WTC11 (cell line): ENCODE measurements at regions not wholly inside any gene's neighbourhood (a gene's known extent, or its start where the extent isn't known, plus 50 kb on each side); places are given as distances from the start of the nearest gene placed in this dataset.

ENCODE experiments used
- ATAC-seq: fragments of 200-7000 bp; cut with Tn5 transposase; 2 replicates; pipeline ENCODE4 v1.10.0; 2021; ENCODE audit warnings: mild to moderate bottlenecking, moderate library complexity
- CTCF ChIA-PET: fragments of 300-600 bp; sonication (Branson Sonifier 250); formaldehyde crosslinking; loops from one replicate; lab custom pipeline; 2021; ENCODE audit warnings: antibody characterized with exemption; lab: Charles Lee
- POLR2A ChIA-PET: fragments of 350-600 bp; sonication (Branson Sonifier 250); formaldehyde crosslinking; loops from one replicate; lab custom pipeline; 2021; ENCODE audit warnings: antibody characterized with exemption; lab: Charles Lee
- DNase-seq: peaks from one replicate; pipeline ENCODE4 v3.0.0; 2021; ENCODE audit warnings: low spot score
- H3K27ac Mint-ChIP-seq: 2 replicates; pipeline ENCODE4 v1.8.0; 2021; ENCODE audit warnings: mixed read lengths
- H3K27me3 Mint-ChIP-seq: 2 replicates; pipeline ENCODE4 v1.8.0; 2021; ENCODE audit warnings: low read depth, mild to moderate bottlenecking, moderate library complexity, mixed read lengths
- H3K36me3 Mint-ChIP-seq: 2 replicates; pipeline ENCODE4 v1.8.0; 2021; ENCODE audit warnings: mixed read lengths
- H3K4me1 Mint-ChIP-seq: 2 replicates; pipeline ENCODE4 v1.8.0; 2022; ENCODE audit warnings: mixed read lengths
- H3K4me3 Mint-ChIP-seq: 2 replicates; pipeline ENCODE4 v1.8.0; 2021; ENCODE audit warnings: mild to moderate bottlenecking, moderate library complexity, mixed read lengths
- H3K9me3 Mint-ChIP-seq: 2 replicates; pipeline ENCODE4 v1.8.0; 2021; ENCODE audit warnings: mixed read lengths
- AR ChIP-seq: fragments of 250-450 bp; sonication (Bioruptor Pico); IDR thresholded peaks from 2 replicates; pipeline ENCODE4 v1.9.0; 2021; ENCODE audit warnings: mild to moderate bottlenecking
- ATF3 ChIP-seq: sonication (generic); formaldehyde crosslinking; conservative IDR thresholded peaks from 2 replicates; pipeline ENCODE4 v1.8.1; 2022; ENCODE audit warnings: mild to moderate bottlenecking, missing genetic modification reagents
- CBFB ChIP-seq: sonication (generic); formaldehyde crosslinking; IDR thresholded peaks from 2 replicates; pipeline ENCODE4 v1.8.1; 2022; ENCODE audit warnings: mild to moderate bottlenecking, low read depth, missing genetic modification reagents
- ERG ChIP-seq: fragments of 250-450 bp; sonication (Bioruptor Pico); IDR thresholded peaks from 2 replicates; pipeline ENCODE4 v1.8.0; 2021; ENCODE audit warnings: mild to moderate bottlenecking
- HMGA2 ChIP-seq: fragments of 250-450 bp; sonication (Bioruptor Pico); IDR thresholded peaks from 2 replicates; pipeline ENCODE4 v1.4.0; 2021; ENCODE audit warnings: mild to moderate bottlenecking, moderate library complexity
- NFATC4 ChIP-seq: fragments of 250-450 bp; sonication (Bioruptor Pico); IDR thresholded peaks from 2 replicates; pipeline ENCODE4 v1.9.0; 2021; ENCODE audit warnings: mild to moderate bottlenecking
- SP1 ChIP-seq: sonication (generic); formaldehyde crosslinking; conservative IDR thresholded peaks from 2 replicates; pipeline ENCODE4 v1.8.1; 2022; ENCODE audit warnings: missing genetic modification reagents
- ZNF121 ChIP-seq: sonication (generic); formaldehyde crosslinking; IDR thresholded peaks from 2 replicates; pipeline ENCODE4 v1.8.0; 2023; ENCODE audit warnings: missing genetic modification reagents
- ZNF138 ChIP-seq: sonication (generic); formaldehyde crosslinking; conservative IDR thresholded peaks from 2 replicates; pipeline ENCODE4 v1.8.1; 2022; ENCODE audit warnings: mild to moderate bottlenecking, moderate library complexity, missing genetic modification reagents
- ZNF281 ChIP-seq: sonication (generic); formaldehyde crosslinking; IDR thresholded peaks from 2 replicates; pipeline ENCODE4 v1.8.0; 2023; ENCODE audit warnings: mild to moderate bottlenecking, missing genetic modification reagents
- ZNF396 ChIP-seq: fragments of 250-450 bp; sonication (Bioruptor Pico); IDR thresholded peaks from 2 replicates; pipeline ENCODE4 v1.8.0; 2021; ENCODE audit warnings: mild to moderate bottlenecking, moderate library complexity, borderline replicate concordance
- ZNF416 ChIP-seq: fragments of 250-450 bp; sonication (Bioruptor Pico); IDR thresholded peaks from 2 replicates; pipeline ENCODE4 v1.9.0; 2021; ENCODE audit warnings: mild to moderate bottlenecking, inconsistent platforms

GRCh38 chr13:22201375-22201925, 530.6 kb downstream of the FGF9 start (continued):
- TF ChIP-seq ATF3 (CRISPR knock-in tag), result no peak

GRCh38 chr13:22210134-22210930, 539.5 kb downstream of the FGF9 start:
- Mint-ChIP-seq H3K9me3 (no peaks in the 10 kb centered on the region; the same call in 1 of the 2 replicates), H3K36me3 (no peaks in the 10 kb centered on the region), H3K27me3 (no peaks in the 10 kb centered on the region), H3K4me3 (no peak overlapping the region), H3K4me1 (peaks cover 49% of the 10 kb centered on the region), H3K27ac (peak overlapping the region; percentile 75)
- DNase-seq, result peak; percentile 21
- ChIA-PET POLR2A (no interaction called here), CTCF (interaction anchor here (0.5 to 1.5 kb wide), 2 partner anchors 297 to 1404 kb away, joined by 3 to 5 read pairs; no protein-coding TSS in a partner anchor)
- TF ChIP-seq ZNF138 (CRISPR knock-in tag), result no peak
- no peak for TF ChIP-seq ZNF121 (CRISPR knock-in tag)
- no peak for TF ChIP-seq HMGA2 (CRISPR knock-in tag)
- TF ChIP-seq ERG (CRISPR knock-in tag), result no peak
- TF ChIP-seq ZNF281 (CRISPR knock-in tag), result no peak
- TF ChIP-seq NFATC4 (CRISPR knock-in tag), result no peak
- no peak for TF ChIP-seq SP1 (CRISPR knock-in tag)
- ATAC-seq, result peak; percentile 71

GRCh38 chr13:22211876-22212275, 541.0 kb downstream of the FGF9 start:
- ChIA-PET POLR2A (no interaction called here), CTCF (no interaction called here)
- no peak for TF ChIP-seq AR (CRISPR knock-in tag)
- TF ChIP-seq SP1 (CRISPR knock-in tag), result no peak
- TF ChIP-seq CBFB (CRISPR knock-in tag), result no peak
- TF ChIP-seq ZNF416 (CRISPR knock-in tag), result no peak
- TF ChIP-seq ZNF396 (CRISPR knock-in tag), result no peak
- Mint-ChIP-seq H3K27me3 (no peaks in the 10 kb centered on the region), H3K36me3 (no peaks in the 10 kb centered on the region), H3K4me1 (peaks cover 55% of the 10 kb centered on the region), H3K4me3 (no peak overlapping the region), H3K27ac (no peak overlapping the region), H3K9me3 (no peaks in the 10 kb centered on the region; the same call in 1 of the 2 replicates)
- no peak for DNase-seq
- ATAC-seq, result no peak
